Ascending aorta (tissue), 2 donors: ENCODE measurements at regions not wholly inside any gene's neighbourhood (a gene's known extent, or its start where the extent isn't known, plus 50 kb on each side); places are given as distances from the start of the nearest gene placed in this dataset.
A peak's percentile ranks its signal among the peaks of the same experiment; 100 is the strongest.

ENCODE experiments used
- DNase-seq, 2 donors: peaks; one replicate each; pipeline ENCODE4 v3.0.0-alpha.2; 2019; ENCODE audit warnings: low spot score in 2 of 2
- H3K27ac ChIP-seq, 2 donors: fragments of 200-600 bp; sonication (generic); one replicate each; pipeline ENCODE4 v1.5.1; 2016 to 2017; ENCODE audit warnings: mild to moderate bottlenecking in 1 of 2
- H3K27me3 ChIP-seq: fragments of 200-600 bp; sonication (generic); one replicate; pipeline ENCODE4 v1.5.1; 2017
- H3K36me3 ChIP-seq, 2 donors: fragments of 200-600 bp; sonication (generic); one replicate each; pipeline ENCODE4 v1.5.1; 2016
- H3K4me1 ChIP-seq, 2 donors: fragments of 200-600 bp; sonication (generic); one replicate each; pipeline ENCODE4 v1.5.1; 2016 to 2017; ENCODE audit warnings: mild to moderate bottlenecking in 1 of 2
- H3K4me3 ChIP-seq, 2 donors: fragments of 200-600 bp; sonication (generic); one replicate each; pipeline ENCODE4 v1.5.1; 2016 to 2017; ENCODE audit warnings: mild to moderate bottlenecking in 1 of 2
- H3K9me3 ChIP-seq, 2 donors: fragments of 200-600 bp; sonication (generic); one replicate each; pipeline ENCODE4 v1.5.1; 2016
- CTCF ChIP-seq, 3 experiments: fragments of 200-600 bp in 2 of 3; fragments of 450-650 bp in 1 of 3; sonication (generic) in 2 of 3; IDR thresholded peaks; one replicate each; pipeline ENCODE4 v1.5.1; 2016 to 2019; ENCODE audit warnings: antibody characterized with exemption in 3 of 3, mild to moderate bottlenecking in 1 of 3, moderate library complexity in 1 of 3
- intact Hi-C: fragments of 100-400 bp; cut with DNase I; formaldehyde crosslinking; loops from one replicate; pipeline ENCODE4 v1.15.1; 2023

- Histone ChIP-seq H3K27ac (no peak overlapping the region), H3K9me3 (peaks cover 0 to 6% of the 10 kb centered on the region in 2 donors), H3K27me3 (no peaks in the 10 kb centered on the region), H3K36me3 (no peaks in the 10 kb centered on the region), H3K4me1 (no peaks in the 10 kb centered on the region), H3K4me3 (no peak overlapping the region)
- TF ChIP-seq CTCF (IDR thresholded peaks at IDR 0.05), result no peak
- no peak for DNase-seq
- intact Hi-C loops, result no loop called here
These were observed 373.1 kb upstream of the DCN start for GRCh38 chr12:91555436-91556415.

GRCh38 chr12:91551927-91552326, 369.3 kb upstream of the DCN start:
- intact Hi-C loops, result no loop called here

GRCh38 chr12:91551242-91551641, 368.6 kb upstream of the DCN start:
- no peak for TF ChIP-seq CTCF (IDR thresholded peaks at IDR 0.05)
- DNase-seq, result no peak
- Histone ChIP-seq H3K36me3 (no peaks in the 10 kb centered on the region), H3K9me3 (no peaks in the 10 kb centered on the region), H3K4me3 (no peak overlapping the region), H3K27ac (no peak overlapping the region), H3K4me1 (no peaks in the 10 kb centered on the region), H3K27me3 (no peaks in the 10 kb centered on the region)
- intact Hi-C loops, result no loop called here

More at GRCh38 chr12:91551927-91552326, 369.3 kb upstream of the DCN start:
- no peak overlapping the region for H3K27ac ChIP-seq
- H3K4me1 ChIP-seq, result no peaks in the 10 kb centered on the region
- H3K4me3 ChIP-seq, result no peak overlapping the region
- DNase-seq, result peak in 1 of 2 donors; percentile 56
- H3K9me3 ChIP-seq, result no peaks in the 10 kb centered on the region
- no peaks in the 10 kb centered on the region for H3K27me3 ChIP-seq
- H3K36me3 ChIP-seq, result no peaks in the 10 kb centered on the region
- TF ChIP-seq CTCF (IDR thresholded peaks at IDR 0.05), result no peak

- Histone ChIP-seq H3K36me3 (no peaks in the 10 kb centered on the region), H3K4me3 (no peak overlapping the region), H3K27me3 (no peaks in the 10 kb centered on the region), H3K4me1 (no peaks in the 10 kb centered on the region), H3K9me3 (no peaks in the 10 kb centered on the region), H3K27ac (no peak overlapping the region)
- DNase-seq, result no peak
- intact Hi-C loops, result no loop called here
- no peak for TF ChIP-seq CTCF (IDR thresholded peaks at IDR 0.05)
These were observed 360.0 kb upstream of the DCN start for GRCh38 chr12:91542666-91543065.

- DNase-seq, result no peak
- intact Hi-C loops, result no loop called here
- no peaks in the 10 kb centered on the region for H3K27me3 ChIP-seq
- no peaks in the 10 kb centered on the region for H3K36me3 ChIP-seq
- no peak for TF ChIP-seq CTCF (IDR thresholded peaks at IDR 0.05)
- no peaks in the 10 kb centered on the region for H3K4me1 ChIP-seq
- no peak overlapping the region for H3K27ac ChIP-seq
- H3K4me3 ChIP-seq, result no peak overlapping the region
- no peaks in the 10 kb centered on the region for H3K9me3 ChIP-seq
These were observed 359.4 kb upstream of the DCN start for GRCh38 chr12:91542067-91542466.
